Neutrophil (primary cell): ENCODE measurements at regions not wholly inside any gene's neighbourhood (a gene's known extent, or its start where the extent isn't known, plus 50 kb on each side); places are given as distances from the start of the nearest gene placed in this dataset.
A peak's percentile ranks its signal among the peaks of the same experiment; 100 is the strongest.
"Not testable (repeated sequence)": the region's sequence is repeated elsewhere in the genome, so short reads cannot be mapped to it uniquely, and the experiment has no call there.

Experiments
- H3K27ac ChIP-seq: fragments of 200-600 bp; sonication (generic); 2 replicates; pipeline ENCODE4 v1.5.1; 2016; ENCODE audit warnings: mild to moderate bottlenecking, moderate library complexity
- H3K27me3 ChIP-seq: fragments of 200-600 bp; sonication (generic); 2 replicates; pipeline ENCODE4 v1.6.0; 2016; ENCODE audit warnings: mild to moderate bottlenecking
- H3K36me3 ChIP-seq: fragments of 200-600 bp; sonication (generic); 2 replicates; pipeline ENCODE4 v1.5.1; 2017
- H3K4me1 ChIP-seq, 2 experiments: fragments of 200-600 bp in 1 of 2; sonication (generic) in 1 of 2; 1 replicate in 1 of 2; 2 replicates in 1 of 2; pipeline versions ENCODE4 v1.5.1 to v1.6.1; 2013 to 2016; ENCODE audit warnings: low read depth in 1 of 2, low read length in 1 of 2, mild to moderate bottlenecking in 1 of 2, moderate library complexity in 1 of 2; ENCODE audit not compliant: control insufficient read depth in 1 of 2, insufficient read depth in 1 of 2
- H3K4me3 ChIP-seq, 2 experiments: fragments of 200-600 bp in 1 of 2; sonication (generic) in 1 of 2; 1 replicate in 1 of 2; 2 replicates in 1 of 2; pipeline ENCODE4 v1.5.1; 2013 to 2016; ENCODE audit warnings: low read depth in 1 of 2, low read length in 1 of 2, mild to moderate bottlenecking in 1 of 2, moderate library complexity in 1 of 2
- H3K9me3 ChIP-seq: fragments of 200-600 bp; sonication (generic); 2 replicates; pipeline ENCODE4 v1.5.1; 2016

GRCh38 chr22:38375784-38376183, 58.6 kb upstream of the CSNK1E start:
- H3K36me3 ChIP-seq = peaks cover 55% of the 10 kb centered on the region
- H3K4me3 ChIP-seq, H3K9me3 ChIP-seq, H3K27me3 ChIP-seq, H3K27ac ChIP-seq, H3K4me1 ChIP-seq: not testable (repeated sequence)

- H3K36me3 ChIP-seq = peaks cover 47% of the 10 kb centered on the region
- not testable (repeated sequence) for H3K4me1 ChIP-seq, H3K9me3 ChIP-seq, H3K4me3 ChIP-seq, H3K27me3 ChIP-seq, H3K27ac ChIP-seq
Observed at GRCh38 chr22:38375005-38375404, 57.8 kb upstream of the CSNK1E start.

GRCh38 chr22:38374433-38374831, 57.2 kb upstream of the CSNK1E start:
- not testable (repeated sequence) for H3K27ac ChIP-seq, H3K9me3 ChIP-seq, H3K4me1 ChIP-seq, H3K4me3 ChIP-seq, H3K27me3 ChIP-seq
- H3K36me3 ChIP-seq = peaks cover 41% of the 10 kb centered on the region

- H3K9me3 ChIP-seq, H3K27ac ChIP-seq, H3K4me3 ChIP-seq, H3K27me3 ChIP-seq: not testable (repeated sequence)
- Histone ChIP-seq H3K36me3 (peaks cover 37% of the 10 kb centered on the region), H3K4me1 (peaks cover under 1 to 11% of the 10 kb centered on the region in 2 experiments)
Observed at GRCh38 chr22:38373783-38374432, 56.7 kb upstream of the CSNK1E start.

GRCh38 chr22:38372665-38373064, 55.4 kb upstream of the CSNK1E start:
- not testable (repeated sequence) for H3K4me3 ChIP-seq, H3K27ac ChIP-seq, H3K9me3 ChIP-seq, H3K27me3 ChIP-seq
- peaks cover 5 to 19% of the 10 kb centered on the region in 2 experiments for H3K4me1 ChIP-seq
- H3K36me3 ChIP-seq = peaks cover 25% of the 10 kb centered on the region

GRCh38 chr22:38370490-38370889, 53.3 kb upstream of the CSNK1E start:
- H3K27ac ChIP-seq = peak overlapping the region; percentile 44

GRCh38 chr22:38369132-38369531, 51.9 kb upstream of the CSNK1E start:
- Histone ChIP-seq H3K4me1 (peaks cover 5 to 19% of the 10 kb centered on the region in 2 experiments), H3K27ac (peak overlapping the region; percentile 81)
- H3K4me3 ChIP-seq, H3K9me3 ChIP-seq, H3K36me3 ChIP-seq, H3K27me3 ChIP-seq: not testable (repeated sequence)

More at GRCh38 chr22:38370490-38370889, 53.3 kb upstream of the CSNK1E start:
- H3K36me3 ChIP-seq, H3K27me3 ChIP-seq, H3K4me3 ChIP-seq, H3K9me3 ChIP-seq: not testable (repeated sequence)
- peaks cover 5 to 19% of the 10 kb centered on the region in 2 experiments for H3K4me1 ChIP-seq
